ENCODE measurements at regions not wholly inside any gene's neighbourhood (a gene's known extent, or its start where the extent isn't known, plus 50 kb on each side); places are given as distances from the start of the nearest gene placed in this dataset.
"Not testable (repeated sequence)": the region's sequence is repeated elsewhere in the genome, so short reads cannot be mapped to it uniquely, and the experiment has no call there.

DNA sequence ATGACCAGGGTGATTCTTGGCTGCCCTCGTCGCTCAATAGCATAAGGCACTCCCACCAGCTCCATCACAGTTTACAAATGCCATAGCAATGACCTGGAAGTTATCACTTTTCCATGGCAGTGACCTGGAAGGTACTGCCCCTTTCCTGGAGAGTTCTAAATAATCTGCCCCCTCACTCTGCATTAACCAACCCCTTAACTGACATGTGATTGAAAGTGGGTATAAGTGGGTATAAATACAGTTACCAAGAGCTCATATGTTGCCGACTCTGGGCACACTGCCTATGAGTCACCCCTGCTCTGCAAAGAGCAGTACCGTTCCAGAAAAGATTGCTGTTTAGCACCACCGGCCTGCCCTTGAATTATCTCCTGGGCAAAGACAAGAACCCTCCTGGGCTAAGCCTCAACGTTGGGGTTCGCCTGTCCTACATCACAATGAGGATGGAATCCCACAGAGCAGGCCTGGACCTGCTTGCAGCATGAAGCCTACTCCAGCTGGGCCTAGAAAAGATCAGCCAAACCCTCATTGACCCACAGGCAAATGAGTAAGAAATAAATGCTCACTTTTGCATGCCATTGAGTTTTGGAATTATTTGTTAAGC, 95.2 kb upstream of the SEC14L1 start:
- DNase-seq (ENCODE audit: low read depth in 1 of 2, low spot score in 1 of 2): no peak
- no peak overlapping the region for H3K4me3 ChIP-seq (replicated peaks; ENCODE audit: insufficient read depth, low read length)
- peaks cover 2% of the 10 kb centered on the region for H3K27me3 ChIP-seq (ENCODE audit: insufficient read depth, poor library complexity, severe bottlenecking)
- no peak overlapping the region for H3K27ac ChIP-seq (replicated peaks)
- TF ChIP-seq, protein P1, sequence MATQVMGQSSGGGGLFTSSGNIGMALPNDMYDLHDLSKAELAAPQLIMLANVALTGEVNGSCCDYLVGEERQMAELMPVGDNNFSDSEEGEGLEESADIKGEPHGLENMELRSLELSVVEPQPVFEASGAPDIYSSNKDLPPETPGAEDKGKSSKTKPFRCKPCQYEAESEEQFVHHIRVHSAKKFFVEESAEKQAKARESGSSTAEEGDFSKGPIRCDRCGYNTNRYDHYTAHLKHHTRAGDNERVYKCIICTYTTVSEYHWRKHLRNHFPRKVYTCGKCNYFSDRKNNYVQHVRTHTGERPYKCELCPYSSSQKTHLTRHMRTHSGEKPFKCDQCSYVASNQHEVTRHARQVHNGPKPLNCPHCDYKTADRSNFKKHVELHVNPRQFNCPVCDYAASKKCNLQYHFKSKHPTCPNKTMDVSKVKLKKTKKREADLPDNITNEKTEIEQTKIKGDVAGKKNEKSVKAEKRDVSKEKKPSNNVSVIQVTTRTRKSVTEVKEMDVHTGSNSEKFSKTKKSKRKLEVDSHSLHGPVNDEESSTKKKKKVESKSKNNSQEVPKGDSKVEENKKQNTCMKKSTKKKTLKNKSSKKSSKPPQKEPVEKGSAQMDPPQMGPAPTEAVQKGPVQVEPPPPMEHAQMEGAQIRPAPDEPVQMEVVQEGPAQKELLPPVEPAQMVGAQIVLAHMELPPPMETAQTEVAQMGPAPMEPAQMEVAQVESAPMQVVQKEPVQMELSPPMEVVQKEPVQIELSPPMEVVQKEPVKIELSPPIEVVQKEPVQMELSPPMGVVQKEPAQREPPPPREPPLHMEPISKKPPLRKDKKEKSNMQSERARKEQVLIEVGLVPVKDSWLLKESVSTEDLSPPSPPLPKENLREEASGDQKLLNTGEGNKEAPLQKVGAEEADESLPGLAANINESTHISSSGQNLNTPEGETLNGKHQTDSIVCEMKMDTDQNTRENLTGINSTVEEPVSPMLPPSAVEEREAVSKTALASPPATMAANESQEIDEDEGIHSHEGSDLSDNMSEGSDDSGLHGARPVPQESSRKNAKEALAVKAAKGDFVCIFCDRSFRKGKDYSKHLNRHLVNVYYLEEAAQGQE (IDR thresholded peaks at IDR 0.05; ENCODE audit: insufficient replicate concordance, low read depth): no peak
- TF ChIP-seq GABPA (IDR thresholded peaks at IDR 0.05; ENCODE audit: low read depth) (no peak), SPI1 (IDR thresholded peaks at IDR 0.05; ENCODE audit: borderline replicate concordance, low read depth) (no peak), POLR2AphosphoS5 (IDR thresholded peaks at IDR 0.05; ENCODE audit: low read depth) (no peak)
- TF ChIP-seq, protein P2, sequence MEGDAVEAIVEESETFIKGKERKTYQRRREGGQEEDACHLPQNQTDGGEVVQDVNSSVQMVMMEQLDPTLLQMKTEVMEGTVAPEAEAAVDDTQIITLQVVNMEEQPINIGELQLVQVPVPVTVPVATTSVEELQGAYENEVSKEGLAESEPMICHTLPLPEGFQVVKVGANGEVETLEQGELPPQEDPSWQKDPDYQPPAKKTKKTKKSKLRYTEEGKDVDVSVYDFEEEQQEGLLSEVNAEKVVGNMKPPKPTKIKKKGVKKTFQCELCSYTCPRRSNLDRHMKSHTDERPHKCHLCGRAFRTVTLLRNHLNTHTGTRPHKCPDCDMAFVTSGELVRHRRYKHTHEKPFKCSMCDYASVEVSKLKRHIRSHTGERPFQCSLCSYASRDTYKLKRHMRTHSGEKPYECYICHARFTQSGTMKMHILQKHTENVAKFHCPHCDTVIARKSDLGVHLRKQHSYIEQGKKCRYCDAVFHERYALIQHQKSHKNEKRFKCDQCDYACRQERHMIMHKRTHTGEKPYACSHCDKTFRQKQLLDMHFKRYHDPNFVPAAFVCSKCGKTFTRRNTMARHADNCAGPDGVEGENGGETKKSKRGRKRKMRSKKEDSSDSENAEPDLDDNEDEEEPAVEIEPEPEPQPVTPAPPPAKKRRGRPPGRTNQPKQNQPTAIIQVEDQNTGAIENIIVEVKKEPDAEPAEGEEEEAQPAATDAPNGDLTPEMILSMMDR (IDR thresholded peaks at IDR 0.05; ENCODE audit: insufficient read depth, low read length): no peak

- H3K4me3 ChIP-seq (replicated peaks; ENCODE audit: insufficient read depth, low read length): no peak overlapping the region
- no peak for DNase-seq (ENCODE audit: low read depth in 1 of 2, low spot score in 1 of 2)
- TF ChIP-seq SPI1 (IDR thresholded peaks at IDR 0.05; ENCODE audit: borderline replicate concordance, low read depth): no peak
- TF ChIP-seq, protein P1 (IDR thresholded peaks at IDR 0.05; ENCODE audit: insufficient replicate concordance, low read depth): no peak
- no peak for TF ChIP-seq GABPA (IDR thresholded peaks at IDR 0.05; ENCODE audit: low read depth)
- no peak for TF ChIP-seq POLR2AphosphoS5 (IDR thresholded peaks at IDR 0.05; ENCODE audit: low read depth)
- TF ChIP-seq, protein P2 (IDR thresholded peaks at IDR 0.05; ENCODE audit: insufficient read depth, low read length): no peak
- H3K27ac ChIP-seq (replicated peaks): no peak overlapping the region
- peaks cover 4% of the 10 kb centered on the region for H3K27me3 ChIP-seq (ENCODE audit: insufficient read depth, poor library complexity, severe bottlenecking)
These were observed 91.3 kb upstream of the SEC14L1 start for GRCh38 chr17:77049440-77049839.

DNA sequence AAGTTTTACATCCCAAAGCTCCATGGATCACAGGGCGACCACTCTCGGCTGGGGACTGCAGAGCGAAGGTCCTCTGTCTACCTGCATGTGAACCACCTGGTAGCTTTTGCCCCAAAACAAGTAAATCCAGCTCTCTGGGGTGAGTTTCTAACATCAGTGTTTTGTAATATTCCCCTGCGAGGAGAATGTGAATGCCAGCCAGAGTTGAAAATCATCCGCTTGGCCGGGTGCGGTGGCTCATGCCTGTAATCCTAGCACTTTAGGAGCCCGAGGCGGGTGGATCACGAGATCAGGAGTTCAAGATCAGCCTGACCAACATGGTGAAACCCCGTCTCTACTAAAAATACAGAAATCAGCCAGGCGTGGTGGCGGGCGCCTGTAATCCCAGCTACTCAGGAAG, 89.9 kb upstream of the SEC14L1 start:
- not testable (repeated sequence) for H3K27ac ChIP-seq (replicated peaks); H3K27me3 ChIP-seq (ENCODE audit: insufficient read depth, poor library complexity, severe bottlenecking); H3K4me3 ChIP-seq (replicated peaks; ENCODE audit: insufficient read depth, low read length); DNase-seq (ENCODE audit: low read depth in 1 of 2, low spot score in 1 of 2)

DNA sequence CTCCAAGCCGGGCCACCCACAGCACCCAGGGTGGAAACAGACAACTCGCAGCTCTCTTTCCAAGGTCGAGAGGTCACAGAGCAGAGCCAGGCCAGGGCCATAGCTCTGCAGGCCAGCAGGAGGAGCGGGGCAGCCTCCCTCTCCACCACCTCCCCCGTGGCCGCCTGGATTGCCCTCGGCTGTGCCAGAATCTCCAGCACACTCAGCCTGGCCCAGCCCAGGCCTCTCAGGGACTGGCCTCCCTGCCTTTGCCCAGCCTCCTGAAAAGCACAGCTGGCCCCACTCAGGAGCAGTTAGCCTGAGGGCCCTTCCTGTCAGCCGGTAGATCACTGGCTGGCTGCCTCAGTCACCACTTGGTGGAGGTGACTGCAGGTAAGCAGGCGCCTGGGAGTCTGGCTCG, 85.8 kb upstream of the SEC14L1 start:
- no peak overlapping the region for H3K4me3 ChIP-seq (replicated peaks; ENCODE audit: insufficient read depth, low read length)
- peaks cover 4% of the 10 kb centered on the region for H3K27me3 ChIP-seq (ENCODE audit: insufficient read depth, poor library complexity, severe bottlenecking)
- DNase-seq (ENCODE audit: low read depth in 1 of 2, low spot score in 1 of 2): no peak
- no peak overlapping the region for H3K27ac ChIP-seq (replicated peaks)
- TF ChIP-seq SPI1 (IDR thresholded peaks at IDR 0.05; ENCODE audit: borderline replicate concordance, low read depth): no peak
- no peak for TF ChIP-seq GABPA (IDR thresholded peaks at IDR 0.05; ENCODE audit: low read depth)
- TF ChIP-seq POLR2AphosphoS5 (IDR thresholded peaks at IDR 0.05; ENCODE audit: low read depth): no peak
- TF ChIP-seq, protein P2 (IDR thresholded peaks at IDR 0.05; ENCODE audit: insufficient read depth, low read length): no peak
- TF ChIP-seq, protein P1 (IDR thresholded peaks at IDR 0.05; ENCODE audit: insufficient replicate concordance, low read depth): no peak

Data from HL-60 (cell line).